Stimulated activated CD8-positive, alpha-beta memory T cell treated with anti-CD3 and anti-CD28 coated beads, Interleukin-7, amount 100 ng/mL, for 1 hour (primary cell): ENCODE measurements at regions not wholly inside any gene's neighbourhood (a gene's known extent, or its start where the extent isn't known, plus 50 kb on each side); places are given as distances from the start of the nearest gene placed in this dataset.

ENCODE experiments used
- DNase-seq, 2 donors: peaks; one replicate each; pipeline ENCODE4 v3.0.0-alpha.2; 2020; ENCODE audit warnings: low read depth in 2 of 2

DNA sequence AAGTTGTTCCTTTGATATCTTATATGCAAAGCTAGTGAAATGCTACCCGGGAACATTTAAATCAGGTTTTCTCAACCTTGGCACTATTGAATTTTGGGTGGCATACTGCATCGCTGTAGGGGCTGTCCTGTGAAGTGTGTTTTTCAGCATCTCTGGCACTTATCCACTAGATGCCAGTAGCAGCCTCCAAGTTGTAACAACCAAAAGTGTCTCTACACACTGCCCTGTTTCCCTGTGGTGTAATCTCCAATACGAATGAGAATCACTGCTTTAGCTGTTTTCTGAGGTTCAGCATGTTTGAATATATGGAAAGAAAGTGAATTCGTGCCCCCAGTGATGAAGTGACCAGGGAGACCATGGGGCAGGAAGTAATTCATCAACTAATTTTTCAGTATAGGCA is 551.6 kb upstream of the PRKX start:
- no peak for DNase-seq

DNA sequence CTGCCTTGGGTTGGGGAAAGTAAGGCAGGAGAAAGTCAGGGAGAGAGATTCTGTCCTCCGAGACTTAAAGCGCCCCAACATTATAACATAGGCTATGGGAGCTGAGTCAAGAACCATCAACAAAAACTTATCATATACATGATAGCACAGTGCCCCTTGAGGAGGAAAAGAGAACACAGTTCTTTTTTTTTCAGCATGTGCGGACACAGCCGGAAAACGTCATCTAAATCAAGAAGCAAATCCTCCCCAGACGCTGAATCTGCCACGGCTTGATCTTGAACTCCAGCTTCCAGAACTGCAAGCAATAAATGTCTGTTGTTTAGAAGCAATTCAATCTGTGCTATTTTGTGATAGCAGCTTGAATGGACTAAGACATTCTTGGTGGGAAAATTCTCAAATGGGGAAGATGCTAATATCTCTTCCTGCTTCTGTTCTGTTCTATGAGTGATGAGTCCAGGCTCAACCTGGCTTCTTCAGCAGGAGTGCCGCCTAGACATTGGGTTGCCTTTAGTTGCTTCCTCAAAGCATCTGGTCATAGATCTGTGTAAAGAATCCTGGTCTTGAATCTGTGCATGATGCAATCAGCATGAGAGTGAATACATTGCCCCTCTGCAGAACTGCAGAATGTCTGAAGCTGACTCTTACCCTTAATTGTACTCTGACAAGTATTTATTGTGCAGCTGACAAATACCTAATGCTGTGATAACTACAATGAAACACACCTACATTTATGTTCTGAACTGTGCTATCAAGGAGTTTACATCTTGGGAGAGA is 549.8 kb upstream of the PRKX start:
- DNase-seq = no peak

DNA sequence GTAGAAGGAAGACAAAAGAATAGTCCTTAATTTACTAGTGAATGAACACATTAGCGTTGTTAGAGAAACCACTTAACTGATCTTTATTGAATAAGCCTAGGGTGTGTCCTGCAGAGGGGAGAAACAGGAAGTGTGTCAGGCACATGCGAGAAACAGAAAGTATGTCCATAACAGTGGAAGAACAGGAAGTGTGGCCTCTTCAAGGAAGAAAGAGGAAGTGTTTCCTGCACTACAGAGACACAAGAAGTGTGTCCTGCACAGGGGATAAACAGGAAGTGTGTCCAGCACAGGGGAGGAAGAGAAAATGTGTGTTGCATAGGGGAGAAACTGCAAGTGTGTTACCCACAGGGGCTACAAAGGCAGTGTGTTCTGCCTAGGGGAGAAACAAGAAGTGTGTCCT is 539.6 kb upstream of the PRKX start:
- DNase-seq = no peak

DNA sequence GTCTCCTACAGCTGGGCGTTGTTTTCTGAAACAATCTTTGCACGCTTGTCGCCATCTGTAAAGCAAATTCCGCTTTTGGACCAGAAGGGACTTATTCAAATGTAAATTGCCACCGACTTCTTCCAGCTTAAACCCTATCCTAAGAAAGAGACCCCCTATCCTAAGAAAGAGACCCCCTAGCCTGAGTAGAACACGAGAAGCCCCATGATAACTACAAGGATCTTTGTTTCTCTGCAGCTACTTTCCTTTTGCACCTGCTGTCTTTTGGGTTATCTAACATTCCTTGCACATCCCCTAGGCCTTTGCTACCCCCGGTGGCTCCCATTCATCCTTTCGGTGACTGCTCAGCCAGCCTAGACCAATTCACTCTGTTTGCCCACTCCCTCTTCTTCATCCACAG is 536.0 kb upstream of the PRKX start:
- no peak for DNase-seq

DNA sequence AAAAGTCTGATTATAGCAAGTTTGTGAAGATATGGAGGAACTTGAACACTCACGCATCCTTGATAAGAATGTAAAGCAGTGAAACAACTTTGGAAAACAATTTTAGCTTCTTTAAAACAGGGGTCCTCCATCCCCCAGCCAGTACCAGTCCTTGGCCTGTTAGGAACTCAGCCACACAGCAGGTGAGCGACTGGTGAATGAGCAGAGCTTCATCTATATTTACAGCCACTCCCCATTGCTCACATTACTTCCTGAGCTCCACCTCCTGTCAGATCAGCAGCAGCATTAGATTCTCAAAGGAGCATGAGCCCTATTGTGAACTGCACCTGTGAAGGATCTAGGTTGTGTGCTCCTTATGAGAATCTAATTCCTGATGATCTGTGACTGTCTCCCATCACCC is 530.3 kb upstream of the PRKX start:
- no peak for DNase-seq

DNA sequence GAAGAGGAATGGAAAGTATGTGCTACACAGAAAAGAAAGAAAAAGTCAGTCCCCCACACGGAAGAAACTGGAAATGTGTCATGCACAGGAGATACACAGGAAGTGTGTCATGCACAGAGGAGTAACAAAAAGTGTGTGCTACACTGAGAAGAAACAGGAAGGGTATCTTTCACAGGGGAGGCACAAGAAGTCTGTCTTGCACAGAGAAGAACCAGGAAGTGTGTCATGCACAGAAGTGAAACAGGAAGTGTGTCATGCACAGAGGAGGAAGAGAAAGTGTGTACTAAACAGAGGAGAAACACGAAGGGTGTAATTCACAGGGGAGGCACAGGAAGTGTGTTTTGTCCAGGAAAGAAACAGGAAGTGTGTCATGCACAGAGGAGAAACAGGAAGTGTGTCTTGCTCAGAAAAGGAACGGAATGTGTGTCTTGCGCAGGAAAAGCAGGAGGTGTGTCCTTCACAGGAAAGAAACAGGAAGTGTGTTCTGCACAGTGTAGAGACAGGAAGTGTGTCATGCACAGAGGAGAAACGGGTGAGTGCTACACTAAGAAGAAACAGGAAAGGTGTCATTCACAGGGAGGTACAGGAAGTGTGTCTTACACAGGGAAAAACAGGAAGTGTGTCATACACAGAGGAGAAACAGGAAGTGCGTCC is 527.2 kb upstream of the PRKX start:
- no peak for DNase-seq

DNA sequence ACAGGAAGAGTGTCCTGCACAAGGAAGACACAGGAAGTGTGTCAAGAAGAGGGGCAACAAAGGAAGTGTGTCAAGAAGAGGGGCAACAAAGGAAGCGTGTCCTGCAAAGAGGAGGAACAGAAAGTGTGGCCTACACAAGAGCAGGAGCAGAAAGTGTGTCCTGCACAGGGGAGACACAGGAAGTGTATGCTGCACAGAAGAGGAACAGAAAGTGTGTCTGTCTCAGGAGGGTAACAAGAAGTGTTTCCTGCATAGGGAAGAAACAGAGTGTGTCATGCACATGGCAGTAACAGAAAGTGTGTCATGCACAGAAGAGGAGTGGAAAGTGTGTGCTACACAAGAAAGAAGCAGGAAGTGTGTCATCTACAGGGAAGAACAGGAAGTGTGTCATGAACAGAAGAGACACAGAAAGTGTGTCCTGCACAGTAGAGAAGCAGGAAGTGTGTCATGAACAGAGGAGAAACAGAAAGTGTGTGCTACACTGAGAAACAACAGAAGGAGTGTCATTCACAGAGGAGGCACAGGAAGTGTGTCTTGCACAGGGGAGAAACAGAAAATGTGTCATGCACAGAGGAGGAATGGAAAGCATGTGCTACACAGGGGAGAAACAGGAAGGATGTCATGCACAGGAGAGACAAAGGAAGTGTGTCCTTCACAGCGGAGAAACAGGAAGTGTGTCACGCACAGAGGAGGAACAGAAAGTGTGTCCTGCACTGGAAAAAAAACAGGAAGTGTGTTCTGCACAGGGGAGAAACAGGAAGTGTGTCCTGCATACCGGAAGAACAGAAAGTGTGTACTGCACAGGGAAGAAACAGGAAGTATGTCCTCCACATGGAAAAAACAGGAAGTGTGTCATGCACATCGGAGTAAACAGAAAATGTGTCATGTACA is 526.4 kb upstream of the PRKX start:
- DNase-seq = no peak

DNA sequence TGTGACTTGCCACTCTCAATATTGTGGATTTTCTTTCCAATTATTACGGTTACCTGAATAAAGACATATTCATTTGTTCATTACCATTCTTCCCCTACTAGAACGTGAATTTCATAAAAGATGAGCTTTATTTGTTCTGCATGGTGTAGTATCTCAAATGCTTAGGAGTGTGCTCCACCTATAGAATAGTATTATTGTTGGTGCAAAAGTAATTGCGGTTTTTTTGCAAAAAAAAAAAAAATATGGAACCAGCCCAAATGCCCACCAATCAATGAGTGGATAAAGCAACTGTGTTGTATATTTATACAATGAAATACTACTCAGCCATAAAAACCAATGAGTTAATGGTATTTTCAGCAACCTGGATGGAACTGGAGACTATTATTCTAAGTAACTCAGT is 525.5 kb upstream of the PRKX start:
- DNase-seq = no peak

DNA sequence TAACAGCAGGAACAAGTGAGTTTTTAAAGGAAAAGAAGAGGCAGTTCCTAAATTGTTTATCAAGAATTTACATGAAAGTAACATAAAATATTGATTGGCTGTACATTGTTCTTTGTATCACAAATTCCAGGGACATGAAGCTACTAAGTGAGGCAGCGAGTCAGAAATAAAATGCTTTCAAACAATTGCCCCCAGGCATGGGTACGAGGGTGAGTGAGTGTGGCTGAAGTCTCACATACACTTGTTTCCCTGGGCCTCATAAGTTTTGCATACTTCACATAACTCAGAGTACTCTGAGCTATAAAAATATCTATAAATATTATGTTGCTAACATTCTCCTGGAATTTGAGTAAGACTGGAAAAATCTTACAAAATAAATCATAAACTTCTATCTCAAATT is 511.6 kb upstream of the PRKX start:
- no peak for DNase-seq

DNA sequence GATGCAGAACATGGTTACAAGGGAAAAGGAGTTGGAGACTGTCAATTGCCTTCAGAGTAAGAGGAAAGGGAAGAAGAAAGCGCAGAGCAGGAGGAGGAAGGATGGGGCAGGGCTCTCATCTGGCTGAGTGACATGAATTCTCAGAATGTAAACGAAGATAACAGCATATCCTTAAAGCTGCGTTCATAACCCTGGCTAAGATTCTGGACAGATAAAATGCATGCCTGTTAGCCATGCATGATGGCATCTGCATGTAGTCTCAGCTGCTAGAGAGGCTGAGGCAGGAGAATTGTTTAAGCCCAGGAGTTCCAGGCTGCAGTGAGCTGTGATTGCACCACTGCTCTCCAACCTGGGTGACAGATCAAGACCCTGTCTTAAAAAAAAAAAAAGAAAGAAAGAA is 493.5 kb upstream of the PRKX start:
- no peak for DNase-seq

DNA sequence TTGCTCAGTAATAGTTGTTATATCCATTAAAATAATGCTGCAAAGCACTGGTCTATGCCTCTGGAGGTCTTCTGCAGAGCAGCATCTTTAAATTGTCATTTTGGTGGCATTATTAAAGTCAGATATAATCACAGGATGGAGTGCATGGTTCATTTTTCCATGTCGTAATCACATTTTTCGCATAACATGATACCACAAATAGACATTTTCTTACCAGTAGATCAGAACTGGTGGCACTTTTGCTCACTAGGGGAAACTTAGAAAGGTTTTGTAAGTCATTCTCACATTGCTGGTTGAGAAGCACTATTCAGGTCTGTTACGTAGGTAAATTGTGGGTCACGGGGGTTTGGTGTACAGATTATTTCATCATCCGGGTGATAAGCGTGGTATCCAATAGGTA is 484.5 kb upstream of the PRKX start:
- no peak for DNase-seq

DNA sequence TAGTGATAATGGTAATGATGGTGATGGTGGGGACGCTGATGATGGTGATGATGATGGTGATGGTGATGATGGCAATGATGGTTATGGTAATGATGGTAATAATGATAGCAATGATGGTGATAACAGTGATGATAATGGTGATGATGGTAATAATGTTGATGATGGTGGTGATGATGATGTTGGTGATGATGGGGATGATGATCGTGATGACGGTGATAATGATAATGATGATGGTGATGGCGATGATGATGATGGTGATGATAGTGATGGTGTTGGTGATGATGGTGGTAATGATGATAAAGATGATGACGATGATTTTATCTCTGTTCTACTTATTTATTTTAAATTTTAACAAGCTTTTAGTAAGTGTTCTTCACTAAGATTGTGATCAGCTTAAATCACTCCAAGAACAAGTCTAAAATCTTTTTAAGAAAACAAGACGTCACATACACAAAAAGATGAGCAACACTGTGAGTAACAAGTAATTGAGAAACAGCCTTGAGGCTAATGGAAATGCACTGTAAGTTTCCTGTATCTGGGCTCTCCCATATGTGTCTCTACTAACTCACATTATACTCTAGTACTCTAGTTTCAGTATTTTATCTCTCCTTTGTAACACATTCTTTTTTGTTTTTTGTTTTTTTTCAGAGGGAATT is 480.2 kb upstream of the PRKX start:
- no peak for DNase-seq

DNA sequence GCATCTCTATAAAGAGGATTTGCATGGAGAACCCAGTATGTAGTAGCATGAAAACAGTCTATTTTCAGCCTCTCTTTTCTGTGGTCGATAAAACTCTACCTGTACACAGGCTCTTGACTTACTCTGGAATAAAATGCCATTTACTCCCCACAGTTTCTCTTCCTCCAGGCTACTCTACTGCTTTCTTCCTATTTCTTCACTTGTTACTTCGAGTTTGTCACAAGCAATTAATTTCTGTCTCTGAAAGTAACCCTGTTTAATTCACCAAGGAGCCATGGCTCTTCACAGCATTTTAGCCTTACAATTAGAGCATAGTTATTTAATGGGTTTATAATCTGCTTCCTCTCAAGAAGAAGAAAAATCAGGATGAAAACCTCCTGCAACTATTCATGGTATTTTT is 472.9 kb upstream of the PRKX start:
- DNase-seq = no peak

DNA sequence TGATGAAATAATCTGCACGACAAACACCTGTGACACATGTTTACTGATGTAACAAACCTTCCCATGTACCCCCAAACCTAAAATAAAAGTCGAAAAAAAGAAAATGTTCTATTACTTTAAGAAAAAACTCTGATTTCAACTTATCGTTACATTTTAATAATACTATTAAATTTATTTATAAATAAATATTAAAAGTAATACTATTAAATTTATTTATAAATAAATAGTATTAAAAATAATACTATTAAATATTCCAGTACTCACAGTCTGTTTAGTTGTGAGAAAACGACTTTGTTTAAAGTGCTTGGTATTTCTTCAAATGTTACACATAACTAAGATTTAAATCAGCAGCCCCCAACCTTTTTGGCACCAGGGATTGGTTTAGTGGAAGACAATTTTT is 471.6 kb upstream of the PRKX start:
- DNase-seq = no peak

DNA sequence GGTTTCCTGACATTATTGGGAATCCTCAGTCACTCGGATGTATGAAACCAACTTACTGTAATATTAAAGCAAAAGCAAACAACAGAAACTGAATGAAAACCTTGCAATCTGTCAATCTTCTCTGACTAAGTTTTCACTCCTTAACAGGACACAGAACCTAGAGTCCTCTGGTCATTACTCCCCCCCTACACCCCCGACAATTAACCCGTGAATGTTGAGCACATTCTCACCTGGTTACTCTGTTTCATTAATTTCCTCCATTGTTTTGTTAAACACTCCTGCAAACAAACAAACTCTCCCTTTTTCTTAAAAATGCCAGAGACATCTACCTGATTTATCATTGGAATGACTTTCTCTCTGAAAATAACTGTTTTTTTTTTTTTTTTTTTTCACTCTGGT is 469.0 kb upstream of the PRKX start:
- DNase-seq = no peak

DNA sequence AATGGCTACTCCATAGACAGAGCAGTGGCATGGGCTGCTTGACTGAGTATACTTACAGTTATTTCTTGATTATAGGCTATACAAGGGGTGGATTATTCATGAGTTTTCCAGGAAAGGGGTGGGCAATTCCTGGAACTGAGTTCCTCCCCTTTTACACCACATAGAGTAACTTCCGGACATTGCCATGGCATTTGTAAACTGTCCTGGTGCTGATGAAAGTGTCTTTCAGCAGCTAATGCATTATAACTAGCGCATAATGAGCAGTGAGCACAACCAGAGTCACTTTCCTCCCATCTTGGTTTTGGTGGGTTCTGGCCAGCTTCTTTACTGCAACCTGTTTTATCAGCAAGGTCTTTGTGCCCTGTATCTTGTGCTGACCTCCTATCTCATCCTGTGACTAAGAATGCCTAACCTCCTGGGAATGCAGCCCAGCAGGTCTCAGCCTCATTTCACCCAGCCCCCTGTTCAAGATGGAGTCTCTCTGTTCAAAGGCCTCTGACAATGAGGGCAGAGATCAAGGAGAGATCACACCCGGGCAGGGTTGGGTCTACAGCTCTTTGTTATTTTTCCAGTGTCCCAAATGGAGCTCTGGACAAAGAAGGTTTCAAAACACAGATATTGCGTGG is 468.4 kb upstream of the PRKX start:
- no peak for DNase-seq

DNA sequence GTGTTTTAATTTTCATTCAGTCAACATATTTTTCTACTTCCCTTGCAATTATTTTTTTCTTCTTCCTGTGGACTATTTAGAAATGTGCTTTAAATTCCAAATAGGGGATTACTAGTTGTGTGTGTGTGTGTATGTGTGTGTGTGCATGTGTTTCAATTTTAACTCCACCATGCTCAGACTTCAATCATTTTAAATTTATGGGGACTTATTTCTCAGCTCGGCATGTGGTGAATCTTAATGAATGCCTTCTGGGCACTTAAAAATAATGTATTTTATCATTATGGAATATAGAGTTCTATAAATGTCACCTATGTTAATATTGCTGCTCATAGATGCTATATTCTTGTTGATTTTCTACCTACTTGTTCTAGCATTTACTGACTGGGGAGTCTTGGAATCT is 465.6 kb upstream of the PRKX start:
- no peak for DNase-seq

DNA sequence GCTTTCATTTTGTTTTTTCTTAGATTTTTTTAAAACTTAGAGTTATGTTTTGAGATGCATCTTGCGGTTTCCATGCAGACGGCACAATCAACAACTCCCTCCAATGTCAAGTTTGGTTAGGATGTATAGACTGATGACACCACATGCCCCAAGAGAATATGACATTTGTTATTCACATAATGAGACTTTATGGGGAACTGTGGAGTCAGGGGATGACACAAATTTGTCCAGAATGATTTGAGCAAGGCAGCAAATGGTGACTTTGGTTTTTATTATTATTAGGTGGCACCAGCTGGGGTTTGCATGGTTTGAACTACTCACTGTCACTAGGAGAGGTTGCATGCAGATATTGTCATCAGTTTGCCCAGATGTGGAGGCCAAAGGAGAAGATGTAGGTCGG is 461.8 kb upstream of the PRKX start:
- DNase-seq = no peak

DNA sequence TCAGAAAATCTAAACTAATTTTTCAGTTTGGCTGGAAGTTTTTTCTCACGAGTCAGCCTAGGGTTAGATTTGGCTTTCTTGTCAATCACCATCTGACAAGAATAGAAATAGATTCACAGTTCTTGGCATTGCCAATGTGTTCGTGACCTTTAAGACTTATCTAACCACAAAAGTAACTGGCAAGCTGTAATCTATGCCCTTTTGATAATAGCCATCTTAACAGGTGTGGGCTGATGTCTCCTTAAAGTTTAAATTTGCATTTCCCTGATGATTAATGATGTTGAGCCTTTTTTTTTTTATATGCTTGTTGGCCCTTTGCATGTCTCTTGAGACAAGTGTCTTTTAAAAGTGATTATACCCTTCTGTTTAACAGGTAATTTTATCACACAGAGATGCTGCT is 460.3 kb upstream of the PRKX start:
- DNase-seq = no peak

DNA sequence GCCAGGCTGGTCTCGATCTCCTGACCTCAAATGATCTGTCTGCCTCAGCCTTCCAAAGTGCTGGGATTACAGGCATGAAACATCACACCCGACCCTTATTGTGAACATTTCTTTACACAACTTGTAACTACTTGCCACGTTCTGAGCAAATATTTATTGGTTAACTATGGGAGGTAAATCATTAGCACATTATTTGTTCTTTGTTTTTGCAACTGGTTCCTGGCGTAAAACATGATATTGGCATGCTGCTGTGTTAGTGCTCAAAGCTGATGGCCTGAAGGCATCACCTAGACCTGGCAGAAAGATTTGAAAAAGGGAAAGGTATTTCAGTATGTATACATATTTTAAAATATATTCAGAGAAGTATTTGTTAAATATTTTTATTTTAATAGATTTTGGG is 438.3 kb upstream of the PRKX start:
- no peak for DNase-seq

DNA sequence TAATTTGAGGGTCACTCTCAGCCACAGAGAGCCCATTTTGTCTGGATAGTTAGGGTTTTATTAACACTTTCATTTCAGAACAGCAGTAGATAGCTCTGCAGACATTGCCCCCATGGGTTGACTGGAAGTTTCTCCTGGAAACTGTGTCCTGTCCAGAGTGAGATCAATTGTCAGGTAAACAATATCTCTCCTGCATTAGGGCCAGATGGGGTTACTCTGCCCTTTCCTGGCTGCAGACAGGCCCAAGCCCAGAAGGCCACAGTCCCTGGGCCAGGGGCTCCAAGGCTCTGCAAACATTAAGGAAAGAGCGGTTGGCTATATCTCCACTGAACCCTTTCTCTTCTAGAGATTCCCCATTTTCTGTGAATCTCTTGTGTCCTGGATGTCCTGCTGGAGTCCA is 436.8 kb upstream of the PRKX start:
- no peak for DNase-seq

DNA sequence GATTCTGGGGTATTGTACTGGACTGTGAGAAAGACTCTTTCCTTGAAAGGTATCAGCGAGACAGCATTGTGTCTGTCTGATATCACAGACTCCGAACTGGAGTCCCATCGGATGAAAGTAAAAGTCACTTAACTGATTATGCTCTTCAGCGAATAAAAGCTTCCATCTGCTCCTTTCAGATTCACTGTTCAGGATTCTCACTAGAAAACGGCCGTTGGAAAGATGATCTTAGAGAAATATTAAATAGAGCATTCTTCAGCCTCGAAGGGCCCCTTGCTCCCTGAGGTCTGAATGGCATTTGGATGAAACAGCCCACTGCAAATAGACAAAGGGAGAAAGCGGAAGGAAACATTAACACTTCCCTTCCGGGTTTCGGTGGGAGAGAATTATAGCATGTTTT is 416.2 kb upstream of the PRKX start:
- no peak for DNase-seq
